Left lung (tissue), 4 donors: ENCODE measurements at regions not wholly inside any gene's neighbourhood (a gene's known extent, or its start where the extent isn't known, plus 50 kb on each side); places are given as distances from the start of the nearest gene placed in this dataset.

Experiments used
- ATAC-seq: fragments of 200-7000 bp; cut with Tn5 transposase; one replicate; pipeline ENCODE4 v1.9.1; 2020; ENCODE audit warnings: moderate library complexity
- DNase-seq, 4 donors: peaks; one replicate each; pipeline ENCODE4 v3.0.0-alpha.2; 2013 to 2020
- H3K27ac ChIP-seq, 2 donors: fragments of 200-600 bp; sonication (generic) in 1 of 2; one replicate each; pipeline versions ENCODE4 v1.5.0 to v1.8.0; 2020 to 2021
- H3K27me3 ChIP-seq, 2 donors: fragments of 200-600 bp; sonication (generic) in 1 of 2; one replicate each; pipeline versions ENCODE4 v1.5.0 to v1.8.0; 2020 to 2021
- H3K36me3 ChIP-seq, 2 donors: fragments of 200-600 bp; sonication (generic) in 1 of 2; one replicate each; pipeline versions ENCODE4 v1.5.0 to v1.8.0; 2020 to 2021
- H3K4me1 ChIP-seq, 2 donors: fragments of 200-600 bp; one replicate each; pipeline ENCODE4 v1.8.0; 2021
- H3K4me3 ChIP-seq, 2 donors: fragments of 200-600 bp; sonication (generic) in 1 of 2; one replicate each; pipeline versions ENCODE4 v1.5.0 to v1.8.0; 2020 to 2021; ENCODE audit warnings: mild to moderate bottlenecking in 1 of 2
- H3K9me3 ChIP-seq, 2 donors: fragments of 200-600 bp; sonication (generic) in 1 of 2; one replicate each; pipeline versions ENCODE4 v1.5.0 to v1.8.0; 2020 to 2021
- CTCF ChIP-seq, 2 donors: fragments of 200-600 bp; sonication (generic) in 1 of 2; IDR thresholded peaks; one replicate each; pipeline versions ENCODE4 v1.5.0 to v1.8.0; 2021; ENCODE audit warnings: antibody characterized with exemption in 2 of 2
- intact Hi-C, 2 donors: fragments of 100-400 bp; cut with DNase I; formaldehyde crosslinking; loops; one replicate each; pipeline versions ENCODE4 v1.11.2 to v1.14.2; 2022
- donor health status: DM: no; HTN: yes; CAD: no.
- donor health status: DM: no; HTN: no; CAD: no.

GRCh38 chr20:52840041-52840440 lies 132.1 kb upstream of the TSHZ2 start:
- DNase-seq, result no peak
- no peak for TF ChIP-seq CTCF (IDR thresholded peaks at IDR 0.05)
- H3K4me3 ChIP-seq, result no peak overlapping the region
- no peaks in the 10 kb centered on the region for H3K4me1 ChIP-seq
- peaks cover 0 to 4% of the 10 kb centered on the region in 2 donors for H3K27me3 ChIP-seq
- no peaks in the 10 kb centered on the region for H3K36me3 ChIP-seq
- ATAC-seq, result no peak
- intact Hi-C loops, result no loop called here
- no peak overlapping the region for H3K27ac ChIP-seq
- H3K9me3 ChIP-seq, result no peaks in the 10 kb centered on the region

- TF ChIP-seq CTCF (IDR thresholded peaks at IDR 0.05), result no peak
- intact Hi-C loops, result no loop called here
- Histone ChIP-seq H3K27me3 (peaks cover 0 to 4% of the 10 kb centered on the region in 2 donors), H3K36me3 (no peaks in the 10 kb centered on the region), H3K27ac (no peak overlapping the region), H3K9me3 (no peaks in the 10 kb centered on the region), H3K4me1 (no peaks in the 10 kb centered on the region), H3K4me3 (no peak overlapping the region)
- no peak for DNase-seq
- no peak for ATAC-seq
Measured at GRCh38 chr20:52838510-52839241, 133.5 kb upstream of the TSHZ2 start.

GRCh38 chr20:52837378-52837777 lies 134.8 kb upstream of the TSHZ2 start:
- Histone ChIP-seq H3K27ac (no peak overlapping the region), H3K4me3 (no peak overlapping the region), H3K36me3 (no peaks in the 10 kb centered on the region), H3K9me3 (no peaks in the 10 kb centered on the region), H3K27me3 (peaks cover 0 to 4% of the 10 kb centered on the region in 2 donors), H3K4me1 (no peaks in the 10 kb centered on the region)
- intact Hi-C loops, result no loop called here
- no peak for ATAC-seq
- no peak for TF ChIP-seq CTCF (IDR thresholded peaks at IDR 0.05)
- DNase-seq, result no peak

- H3K4me3 ChIP-seq, result no peak overlapping the region
- H3K27me3 ChIP-seq, result no peaks in the 10 kb centered on the region
- TF ChIP-seq CTCF (IDR thresholded peaks at IDR 0.05), result no peak
- H3K36me3 ChIP-seq, result no peaks in the 10 kb centered on the region
- no peak for DNase-seq
- intact Hi-C loops, result no loop called here
- H3K9me3 ChIP-seq, result peaks cover 0 to 9% of the 10 kb centered on the region in 2 donors
- H3K27ac ChIP-seq, result no peak overlapping the region
- H3K4me1 ChIP-seq, result no peaks in the 10 kb centered on the region
- no peak for ATAC-seq
Measured at GRCh38 chr20:52833901-52834300, 138.3 kb upstream of the TSHZ2 start.

- intact Hi-C loops, result no loop called here
Measured at GRCh38 chr20:52832151-52832774, 139.9 kb upstream of the TSHZ2 start.

More at GRCh38 chr20:52832151-52832774, 139.9 kb upstream of the TSHZ2 start:
- no peak for ATAC-seq
- no peaks in the 10 kb centered on the region for H3K27me3 ChIP-seq
- H3K27ac ChIP-seq, result no peak overlapping the region
- TF ChIP-seq CTCF (IDR thresholded peaks at IDR 0.05), result no peak
- DNase-seq, result no peak
- H3K4me3 ChIP-seq, result no peak overlapping the region
- H3K36me3 ChIP-seq, result no peaks in the 10 kb centered on the region
- H3K9me3 ChIP-seq, result peaks cover 0 to 11% of the 10 kb centered on the region in 2 donors
- H3K4me1 ChIP-seq, result no peaks in the 10 kb centered on the region
